Chondrocyte (in vitro differentiated cells): ENCODE measurements at regions not wholly inside any gene's neighbourhood (a gene's known extent, or its start where the extent isn't known, plus 50 kb on each side); places are given as distances from the start of the nearest gene placed in this dataset.

Experiments
- DNase-seq: peaks from one replicate; pipeline ENCODE4 v3.0.0; 2021; ENCODE audit warnings: mixed read lengths, low spot score
- H3K27ac Mint-ChIP-seq: one replicate; pipeline ENCODE4 v1.8.0; 2021; ENCODE audit warnings: mild to moderate bottlenecking, moderate library complexity, mixed read lengths; ENCODE audit not compliant: unreplicated experiment
- H3K27me3 Mint-ChIP-seq: 2 replicates; pipeline ENCODE4 v1.8.0; 2021; ENCODE audit warnings: low read depth, mixed read lengths
- H3K36me3 Mint-ChIP-seq: 2 replicates; pipeline ENCODE4 v1.8.0; 2021; ENCODE audit warnings: low read depth, mixed read lengths
- H3K4me1 Mint-ChIP-seq: 2 replicates; pipeline ENCODE4 v1.8.0; 2021; ENCODE audit warnings: low read depth, mild to moderate bottlenecking, mixed read lengths
- H3K4me3 Mint-ChIP-seq: one replicate; pipeline ENCODE4 v1.8.0; 2021; ENCODE audit warnings: mild to moderate bottlenecking, moderate library complexity, mixed read lengths; ENCODE audit not compliant: unreplicated experiment
- H3K9me3 Mint-ChIP-seq: 2 replicates; pipeline ENCODE4 v1.8.0; 2021; ENCODE audit warnings: low read depth, mixed read lengths
- CTCF ChIP-seq: fragments of 200-600 bp; sonication (generic); IDR thresholded peaks from 2 replicates; pipeline ENCODE4 v1.5.0; 2021; ENCODE audit warnings: antibody characterized with exemption, mild to moderate bottlenecking, moderate library complexity

DNA sequence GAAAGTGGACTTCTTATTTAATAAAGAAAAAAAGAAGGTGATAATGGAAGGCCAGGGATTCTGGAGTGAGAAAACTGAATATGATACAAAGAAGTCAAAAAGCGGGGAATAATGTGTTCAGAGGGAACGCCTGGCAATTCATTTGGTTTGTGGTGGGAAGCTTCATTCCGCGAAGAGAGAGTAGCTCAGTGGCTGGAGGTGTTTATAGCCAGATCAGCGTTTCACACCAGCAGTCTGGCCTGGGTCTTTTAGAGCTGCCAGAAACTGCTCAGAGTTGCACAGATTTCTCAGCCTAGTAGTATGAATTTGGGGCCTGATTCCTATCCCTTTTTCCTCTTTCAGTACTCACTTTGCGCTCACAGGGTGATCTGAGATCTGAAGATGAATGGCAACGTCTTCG is 67.8 kb upstream of the IPO9 start:
- Mint-ChIP-seq H3K4me3 (no peak overlapping the region), H3K36me3 (peaks cover 5% of the 10 kb centered on the region), H3K9me3 (no peaks in the 10 kb centered on the region), H3K27ac (peak overlapping the region; percentile 88), H3K4me1 (peaks cover 99% of the 10 kb centered on the region), H3K27me3 (no peaks in the 10 kb centered on the region)
- DNase-seq: no peak
- no peak for TF ChIP-seq CTCF

DNA sequence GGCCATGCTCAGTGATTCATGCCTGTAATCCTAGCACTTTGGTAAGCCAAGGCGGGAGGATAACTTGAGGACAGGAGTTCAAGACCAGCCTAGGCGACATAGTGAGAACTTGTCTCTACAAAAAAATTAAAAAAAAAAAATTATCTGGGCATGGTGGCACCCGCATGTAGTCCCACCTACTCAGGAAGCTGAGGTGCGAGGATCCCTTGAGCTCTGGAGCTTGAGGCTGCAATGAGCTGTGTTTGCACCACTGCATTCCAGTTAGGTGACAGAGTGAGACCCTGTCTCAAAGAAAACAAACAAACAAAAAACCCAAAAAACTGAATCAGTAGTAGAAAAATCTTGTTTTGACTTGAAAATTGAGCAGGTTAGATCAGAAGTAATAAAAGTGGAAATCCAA is 67.1 kb upstream of the IPO9 start:
- Mint-ChIP-seq H3K27ac (peak overlapping the region; percentile 88), H3K36me3 (peaks cover 5% of the 10 kb centered on the region), H3K9me3 (no peaks in the 10 kb centered on the region), H3K4me1 (peaks cover 98% of the 10 kb centered on the region), H3K4me3 (no peak overlapping the region), H3K27me3 (no peaks in the 10 kb centered on the region)
- no peak for DNase-seq
- TF ChIP-seq CTCF: no peak

DNA sequence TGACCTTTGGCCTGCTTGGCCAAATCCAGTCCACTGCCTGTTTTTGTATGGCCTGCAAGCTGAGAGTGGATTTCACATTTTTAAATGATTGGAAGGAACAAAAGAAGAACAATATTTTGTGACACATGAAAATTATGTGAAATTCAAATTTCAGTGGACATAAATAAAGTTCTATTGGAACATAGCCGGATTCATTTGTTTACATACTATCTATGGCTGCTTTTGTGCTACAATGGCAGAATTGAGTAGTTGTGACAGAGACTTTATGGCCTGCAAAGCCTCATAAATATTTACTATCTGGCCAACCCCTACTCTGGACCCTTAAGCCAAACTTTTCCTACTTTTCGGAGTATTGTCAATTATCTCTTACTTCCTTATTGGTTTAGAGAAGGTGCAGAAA is 66.6 kb upstream of the IPO9 start:
- peaks cover 93% of the 10 kb centered on the region for H3K4me1 Mint-ChIP-seq
- H3K9me3 Mint-ChIP-seq: no peaks in the 10 kb centered on the region
- TF ChIP-seq CTCF: no peak
- H3K4me3 Mint-ChIP-seq: no peak overlapping the region
- no peak for DNase-seq
- peaks cover 5% of the 10 kb centered on the region for H3K36me3 Mint-ChIP-seq
- H3K27me3 Mint-ChIP-seq: no peaks in the 10 kb centered on the region
- H3K27ac Mint-ChIP-seq: peak overlapping the region; percentile 88

DNA sequence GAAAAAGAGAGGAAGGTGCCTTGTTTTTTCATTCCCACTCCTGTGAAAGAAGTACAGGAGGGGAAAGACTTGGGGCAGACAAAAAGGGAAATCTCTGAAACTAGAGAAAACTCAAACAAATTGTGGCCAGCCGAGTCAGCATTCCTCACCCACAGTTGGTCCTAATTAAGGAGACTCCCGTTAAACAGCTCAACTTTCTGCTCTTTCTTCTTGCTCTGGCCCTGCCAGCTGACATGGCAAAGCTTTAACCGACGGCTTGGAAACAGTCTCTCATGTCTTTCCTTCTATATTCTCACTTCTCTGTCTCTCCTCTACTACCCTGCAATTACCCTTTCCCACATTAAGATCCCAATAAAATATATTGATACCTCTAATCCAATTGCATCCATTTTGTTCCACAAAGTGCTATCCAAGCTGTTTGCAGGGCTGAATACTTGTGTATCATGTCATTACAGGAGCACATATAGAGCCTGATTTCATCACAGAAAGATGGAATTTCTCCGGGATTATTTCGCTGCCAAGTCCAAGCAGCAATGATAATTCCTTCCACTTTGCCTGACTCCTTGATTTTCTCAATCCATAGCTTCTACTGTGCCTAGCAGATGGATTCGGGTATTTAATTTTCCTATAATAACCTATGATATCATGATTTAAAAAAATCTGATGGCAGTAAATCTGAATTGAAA is 65.4 kb upstream of the IPO9 start:
- no peak for TF ChIP-seq CTCF
- Mint-ChIP-seq H3K27me3 (no peaks in the 10 kb centered on the region), H3K9me3 (no peaks in the 10 kb centered on the region), H3K27ac (peak overlapping the region; percentile 90), H3K4me1 (peaks cover 86% of the 10 kb centered on the region), H3K4me3 (no peak overlapping the region), H3K36me3 (peaks cover 2% of the 10 kb centered on the region)
- DNase-seq: no peak

GRCh38 chr1:201764166-201764565 is 64.8 kb upstream of the IPO9 start:
- Mint-ChIP-seq H3K27ac (peak overlapping the region; percentile 90), H3K4me1 (peaks cover 82% of the 10 kb centered on the region), H3K27me3 (no peaks in the 10 kb centered on the region)

More at GRCh38 chr1:201764166-201764565, 64.8 kb upstream of the IPO9 start:
- no peak for TF ChIP-seq CTCF
- peaks cover 2% of the 10 kb centered on the region for H3K36me3 Mint-ChIP-seq
- H3K4me3 Mint-ChIP-seq: no peak overlapping the region
- no peaks in the 10 kb centered on the region for H3K9me3 Mint-ChIP-seq
- no peak for DNase-seq
